Activated CD8-positive, alpha-beta T cell treated with anti-CD3 and anti-CD28 coated beads, Interleukin-2, amount 10 ng/mL, durations not matched to agents 7 days and 5 days (primary cell): ENCODE measurements at regions not wholly inside any gene's neighbourhood (a gene's known extent, or its start where the extent isn't known, plus 50 kb on each side); places are given as distances from the start of the nearest gene placed in this dataset.
"Not testable (repeated sequence)": the region's sequence is repeated elsewhere in the genome, so short reads cannot be mapped to it uniquely, and the experiment has no call there.

Experiments used
- ATAC-seq: fragments of 150-1000 bp; cut with Tn5 transposase; one replicate; pipeline ENCODE4 v1.10.0; 2021; ENCODE audit warnings: moderate library complexity
- CTCF ChIA-PET: fragments of 350-600 bp; sonication (Branson Sonifier 250); formaldehyde crosslinking; loops from one replicate; lab custom pipeline; 2021; ENCODE audit warnings: antibody characterized with exemption; lab: Charles Lee
- POLR2A ChIA-PET: fragments of 350-600 bp; sonication (Branson Sonifier 250); formaldehyde crosslinking; loops from one replicate; lab custom pipeline; 2021; ENCODE audit warnings: antibody characterized with exemption; lab: Charles Lee
- DNase-seq: peaks from one replicate; pipeline ENCODE4 v3.0.0-alpha.2; 2020
- H3K27ac Mint-ChIP-seq: one replicate; pipeline ENCODE4 v1.8.0; 2021; ENCODE audit warnings: mild to moderate bottlenecking, mixed read lengths
- H3K27me3 Mint-ChIP-seq: one replicate; pipeline ENCODE4 v1.8.0; 2021; ENCODE audit warnings: low read depth, mixed read lengths
- H3K36me3 Mint-ChIP-seq: one replicate; pipeline ENCODE4 v1.8.0; 2021; ENCODE audit warnings: low read depth, mixed read lengths
- H3K4me1 Mint-ChIP-seq: one replicate; pipeline ENCODE4 v1.8.0; 2021; ENCODE audit warnings: low read depth, mixed read lengths
- H3K4me3 Mint-ChIP-seq: one replicate; pipeline ENCODE4 v1.8.0; 2021; ENCODE audit warnings: mild to moderate bottlenecking, mixed read lengths
- H3K9me3 Mint-ChIP-seq: one replicate; pipeline ENCODE4 v1.8.0; 2022; ENCODE audit warnings: mixed read lengths; ENCODE audit not compliant: insufficient read depth

DNA sequence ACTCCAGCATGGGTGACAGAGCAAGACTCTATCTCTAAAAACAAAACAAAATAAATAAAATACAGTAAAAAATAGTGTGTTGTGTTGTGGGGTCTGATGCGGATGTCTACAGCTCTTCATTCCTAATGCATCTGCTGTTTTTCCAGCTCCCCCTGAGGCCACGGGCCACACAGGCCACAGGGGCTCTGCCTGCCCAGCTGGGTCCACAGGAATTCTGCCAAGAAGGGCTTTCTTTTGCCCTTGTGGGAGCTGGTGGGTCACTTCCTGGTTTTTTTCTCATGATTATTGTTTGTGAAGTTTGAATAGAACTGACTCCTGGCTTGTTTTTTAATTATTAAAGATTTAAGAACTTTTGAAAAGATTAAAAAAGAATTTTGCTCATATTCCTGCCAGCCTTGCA lies 67.4 kb upstream of the CLDN5 start:
- H3K4me1 Mint-ChIP-seq, result peaks cover 8% of the 10 kb centered on the region

DNA sequence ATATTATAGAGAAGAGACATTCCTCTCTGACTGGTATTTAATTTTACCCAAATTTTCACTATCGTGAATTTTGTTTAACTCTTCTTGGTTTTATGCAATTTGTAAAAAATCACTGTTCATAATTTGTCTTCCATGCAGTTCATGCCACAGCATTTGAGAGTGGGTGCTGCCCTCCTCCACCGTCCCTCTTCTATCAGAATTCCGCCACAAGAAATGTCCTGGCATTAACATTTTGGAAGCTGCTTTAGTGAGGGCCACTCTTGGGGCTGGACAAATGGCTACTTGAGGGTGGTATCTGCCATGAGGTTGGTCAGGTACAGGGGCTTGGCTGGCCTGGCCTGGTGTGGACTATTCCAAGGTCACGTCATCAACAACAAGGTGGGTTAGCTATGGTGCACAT lies 68.3 kb upstream of the CLDN5 start:
- ChIA-PET CTCF (no interaction called here), POLR2A (no interaction called here)
- DNase-seq (no peak), ATAC-seq (no peak)
- no peak overlapping the region for H3K4me3 Mint-ChIP-seq
- no peaks in the 10 kb centered on the region for H3K36me3 Mint-ChIP-seq
- H3K27ac Mint-ChIP-seq, result no peak overlapping the region
- no peaks in the 10 kb centered on the region for H3K9me3 Mint-ChIP-seq
- peaks cover 4% of the 10 kb centered on the region for H3K27me3 Mint-ChIP-seq
- peaks cover 17% of the 10 kb centered on the region for H3K4me1 Mint-ChIP-seq

More for the DNA sequence above, 67.4 kb upstream of the CLDN5 start:
- Mint-ChIP-seq H3K36me3 (no peaks in the 10 kb centered on the region), H3K27ac (no peak overlapping the region), H3K4me3 (no peak overlapping the region), H3K27me3 (peaks cover 4% of the 10 kb centered on the region), H3K9me3 (no peaks in the 10 kb centered on the region)
- ChIA-PET POLR2A (no interaction called here), CTCF (no interaction called here)
- ATAC-seq (no peak), DNase-seq (no peak)

GRCh38 chr22:19593991-19594569 lies 69.9 kb upstream of the CLDN5 start:
- H3K4me3 Mint-ChIP-seq, result no peak overlapping the region
- DNase-seq, result no peak
- H3K27me3 Mint-ChIP-seq, result peaks cover 4% of the 10 kb centered on the region
- ChIA-PET POLR2A (no interaction called here), CTCF (no interaction called here)
- peaks cover 33% of the 10 kb centered on the region for H3K4me1 Mint-ChIP-seq
- H3K9me3 Mint-ChIP-seq, result no peaks in the 10 kb centered on the region
- H3K27ac Mint-ChIP-seq, result no peak overlapping the region
- H3K36me3 Mint-ChIP-seq, result no peaks in the 10 kb centered on the region
- no peak for ATAC-seq

- no peak for ATAC-seq
- Mint-ChIP-seq H3K4me3 (no peak overlapping the region), H3K4me1 (peaks cover 33% of the 10 kb centered on the region), H3K36me3 (no peaks in the 10 kb centered on the region), H3K9me3 (no peaks in the 10 kb centered on the region), H3K27me3 (no peaks in the 10 kb centered on the region), H3K27ac (peak overlapping the region; percentile 36)
- DNase-seq, result no peak
- CTCF ChIA-PET, result no interaction called here
- POLR2A ChIA-PET, result no interaction called here
Observed at GRCh38 chr22:19595532-19595931, 71.3 kb upstream of the CLDN5 start.

- peak; percentile 31 for ATAC-seq
- ChIA-PET CTCF (interaction anchor here (2.9 kb wide), 1 partner anchor 33 kb away, joined by 12 read pairs; no protein-coding TSS in a partner anchor), POLR2A (interaction anchor here (1.3 kb wide), 1 partner anchor 165 kb away, joined by 4 read pairs; the partner anchor contains the start of gene HIRA)
- H3K27me3 Mint-ChIP-seq, result peaks cover 3% of the 10 kb centered on the region
- peaks cover 33% of the 10 kb centered on the region for H3K4me1 Mint-ChIP-seq
- peak overlapping the region; percentile 89 for H3K27ac Mint-ChIP-seq
- H3K4me3 Mint-ChIP-seq, result peak overlapping the region; percentile 58
- H3K9me3 Mint-ChIP-seq, result no peaks in the 10 kb centered on the region
- H3K36me3 Mint-ChIP-seq, result no peaks in the 10 kb centered on the region
- DNase-seq, result no peak
Observed at GRCh38 chr22:19596680-19597398, 72.6 kb upstream of the CLDN5 start.

GRCh38 chr22:19597399-19597735 lies 73.2 kb upstream of the CLDN5 start:
- ChIA-PET CTCF (interaction anchor here (2.9 kb wide), 1 partner anchor 33 kb away, joined by 12 read pairs; no protein-coding TSS in a partner anchor), POLR2A (interaction anchor here (1.3 kb wide), 1 partner anchor 165 kb away, joined by 4 read pairs; the partner anchor contains the start of gene HIRA)
- Mint-ChIP-seq H3K36me3 (no peaks in the 10 kb centered on the region), H3K27me3 (peaks cover 3% of the 10 kb centered on the region), H3K4me1 (peaks cover 33% of the 10 kb centered on the region), H3K9me3 (no peaks in the 10 kb centered on the region), H3K27ac (peak overlapping the region; percentile 89), H3K4me3 (peak overlapping the region; percentile 58)
- DNase-seq, result peak; percentile 70
- ATAC-seq, result peak; percentile 94

- ATAC-seq (peak; percentile 22), DNase-seq (peak; percentile 35)
- ChIA-PET CTCF (interaction anchor here (1.0 to 2.9 kb wide), 2 partner anchors 20 to 32 kb away, joined by 4 to 12 read pairs; no protein-coding TSS in a partner anchor), POLR2A (interaction anchor here (0.6 to 1.3 kb wide), 2 partner anchors 9 to 166 kb away, joined by 3 to 4 read pairs; partner anchors contain the start of gene HIRA)
- H3K4me3 Mint-ChIP-seq, result peak overlapping the region; percentile 58
- H3K27me3 Mint-ChIP-seq, result peaks cover 3% of the 10 kb centered on the region
- no peaks in the 10 kb centered on the region for H3K36me3 Mint-ChIP-seq
- H3K4me1 Mint-ChIP-seq, result peaks cover 38% of the 10 kb centered on the region
- H3K27ac Mint-ChIP-seq, result peak overlapping the region; percentile 89
- no peaks in the 10 kb centered on the region for H3K9me3 Mint-ChIP-seq
Observed at GRCh38 chr22:19598054-19598855, 74.0 kb upstream of the CLDN5 start.

DNA sequence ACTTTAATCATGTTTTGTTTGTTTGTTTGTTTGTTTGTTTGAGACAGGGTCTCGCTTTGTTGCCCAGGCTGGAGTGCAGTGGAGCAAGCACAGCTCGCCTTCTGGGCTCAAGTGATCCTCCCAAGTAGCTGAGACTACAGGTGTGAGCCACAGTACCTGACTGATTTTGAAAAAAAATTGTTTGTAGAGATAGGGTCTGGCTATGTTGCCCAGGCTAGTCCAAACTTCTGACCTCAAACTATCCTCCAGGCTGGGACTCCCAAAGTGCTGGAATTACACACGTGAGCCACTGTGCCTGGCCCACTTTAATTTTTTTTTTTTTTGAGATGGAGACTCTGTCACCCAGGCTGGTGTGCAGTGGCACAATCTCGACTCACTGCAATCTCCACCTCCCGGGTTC lies 74.8 kb upstream of the CLDN5 start:
- H3K27ac Mint-ChIP-seq, result peak overlapping the region; percentile 89
- peaks cover 3% of the 10 kb centered on the region for H3K27me3 Mint-ChIP-seq
- peaks cover 38% of the 10 kb centered on the region for H3K4me1 Mint-ChIP-seq
- no peak for DNase-seq
- no peaks in the 10 kb centered on the region for H3K36me3 Mint-ChIP-seq
- ATAC-seq, result no peak
- H3K9me3 Mint-ChIP-seq, result no peaks in the 10 kb centered on the region
- no peak overlapping the region for H3K4me3 Mint-ChIP-seq
- ChIA-PET POLR2A (no interaction called here), CTCF (interaction anchor here (1.0 to 2.9 kb wide), 2 partner anchors 20 to 31 kb away, joined by 4 to 12 read pairs; no protein-coding TSS in a partner anchor)

DNA sequence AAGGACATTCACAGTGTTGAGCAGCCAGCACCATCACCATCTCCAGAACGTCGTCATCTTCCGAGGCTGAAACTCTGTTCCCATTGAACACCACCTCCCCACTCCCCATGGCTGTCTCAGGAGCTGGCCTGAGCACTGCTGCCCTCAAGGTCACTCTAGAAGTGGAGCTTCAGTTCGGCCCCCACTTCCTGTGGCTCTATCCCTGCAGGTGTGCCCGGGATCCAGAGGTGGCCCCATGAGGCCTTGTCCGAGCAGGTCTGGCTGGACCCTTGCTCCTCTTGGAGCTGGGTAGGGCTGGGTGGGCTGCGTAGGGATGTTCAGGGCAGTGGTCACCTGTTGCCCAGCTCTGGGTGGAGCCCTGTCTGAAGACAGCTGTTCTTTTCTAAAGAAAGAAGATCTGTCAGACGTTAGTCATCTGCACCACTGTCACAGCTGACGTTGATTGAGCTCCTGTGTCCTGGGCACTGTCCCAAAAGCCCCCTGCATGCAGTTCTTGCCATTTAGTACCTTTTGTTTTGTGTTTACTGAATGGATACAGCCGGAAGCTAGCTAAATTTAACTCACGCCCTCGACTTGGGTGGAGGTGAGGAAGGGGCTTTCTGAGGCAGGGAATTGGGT lies 75.5 kb upstream of the CLDN5 start:
- no peak for DNase-seq
- H3K9me3 Mint-ChIP-seq, result no peaks in the 10 kb centered on the region
- peaks cover 3% of the 10 kb centered on the region for H3K27me3 Mint-ChIP-seq
- H3K36me3 Mint-ChIP-seq, result no peaks in the 10 kb centered on the region
- CTCF ChIA-PET, result interaction anchor here (2.9 kb wide), 1 partner anchor 30 kb away, joined by 12 read pairs; no protein-coding TSS in a partner anchor
- ATAC-seq, result no peak
- POLR2A ChIA-PET, result no interaction called here
- H3K27ac Mint-ChIP-seq, result peak overlapping the region; percentile 32
- peaks cover 38% of the 10 kb centered on the region for H3K4me1 Mint-ChIP-seq
- H3K4me3 Mint-ChIP-seq, result no peak overlapping the region

DNA sequence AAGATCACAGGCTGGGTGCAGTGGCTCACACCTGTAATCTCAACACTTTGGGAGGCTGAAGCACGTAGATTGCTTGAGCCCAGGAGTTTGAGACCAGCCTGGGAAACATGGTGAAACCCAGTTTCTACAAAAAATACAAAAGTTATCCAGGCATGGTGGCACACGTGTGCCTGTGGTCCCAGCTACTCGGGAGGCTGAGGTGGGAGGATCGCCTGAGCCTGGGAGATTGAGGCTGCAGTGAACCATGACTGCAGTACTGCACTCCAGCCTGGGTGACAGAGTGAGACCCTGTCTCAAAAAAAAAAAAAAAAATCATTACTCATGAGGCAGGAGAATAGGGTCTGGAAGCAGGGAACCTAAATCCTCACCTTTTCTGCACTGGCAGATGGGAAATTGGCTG lies 79.1 kb upstream of the CLDN5 start:
- POLR2A ChIA-PET, H3K27ac Mint-ChIP-seq, H3K4me3 Mint-ChIP-seq, ATAC-seq, H3K36me3 Mint-ChIP-seq, H3K27me3 Mint-ChIP-seq, DNase-seq, H3K9me3 Mint-ChIP-seq: not testable (repeated sequence)
- H3K4me1 Mint-ChIP-seq, result peaks cover 27% of the 10 kb centered on the region
- CTCF ChIA-PET, result interaction anchor here (1.0 kb wide), 1 partner anchor 27 kb away, joined by 3 read pairs; no protein-coding TSS in a partner anchor

DNA sequence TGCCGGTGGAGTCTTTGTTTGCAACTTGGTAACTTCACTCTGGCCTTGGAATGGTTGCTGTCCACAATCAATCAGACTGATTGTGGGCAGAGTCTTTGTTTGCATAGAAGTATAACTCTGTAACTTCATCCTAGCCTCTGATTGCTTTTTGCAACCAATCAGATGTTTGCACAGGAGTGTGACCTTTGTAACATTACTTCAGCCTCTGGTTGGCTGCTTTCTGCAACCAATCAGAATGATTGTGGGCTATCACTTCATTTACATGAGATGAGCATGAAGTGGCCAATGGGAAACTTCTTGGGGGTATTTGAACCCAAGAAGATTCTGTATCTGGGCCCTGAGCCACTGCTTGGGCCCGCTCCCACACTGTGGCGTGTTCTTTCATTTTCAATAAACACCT lies 79.6 kb upstream of the CLDN5 start:
- Mint-ChIP-seq H3K36me3 (no peaks in the 10 kb centered on the region), H3K9me3 (no peaks in the 10 kb centered on the region), H3K4me3 (no peak overlapping the region), H3K27me3 (peaks cover 3% of the 10 kb centered on the region), H3K4me1 (peaks cover 23% of the 10 kb centered on the region), H3K27ac (no peak overlapping the region)
- ATAC-seq, result no peak
- CTCF ChIA-PET, result no interaction called here
- POLR2A ChIA-PET, result no interaction called here
- DNase-seq, result no peak
